Esophagus muscularis mucosa (tissue), 4 donors: ENCODE measurements at regions not wholly inside any gene's neighbourhood (a gene's known extent, or its start where the extent isn't known, plus 50 kb on each side); places are given as distances from the start of the nearest gene placed in this dataset.

Source experiments
- DNase-seq: peaks from one replicate; pipeline ENCODE4 v3.0.0-alpha.2; 2017; ENCODE audit errors: extremely low spot score
- H3K27ac ChIP-seq, 4 donors: fragments of 200-600 bp; sonication (generic); replicated peaks in 1 of 4; 1 replicate in 3 of 4; 2 replicates in 1 of 4; pipeline ENCODE4 v1.5.1; 2016 to 2019; ENCODE audit warnings: mild to moderate bottlenecking in 1 of 4
- H3K27me3 ChIP-seq, 4 donors: fragments of 200-600 bp; sonication (generic); one replicate each; pipeline versions ENCODE4 v1.5.1 to v1.6.0; 2016 to 2019
- H3K36me3 ChIP-seq, 4 donors: fragments of 200-600 bp; sonication (generic); one replicate each; pipeline ENCODE4 v1.5.1; 2016 to 2019
- H3K4me1 ChIP-seq, 4 donors: fragments of 200-600 bp; sonication (generic); one replicate each; pipeline ENCODE4 v1.5.1; 2016 to 2019
- H3K4me3 ChIP-seq, 4 donors: fragments of 200-600 bp; sonication (generic); 1 replicate in 2 of 4; 2 replicates in 2 of 4; pipeline ENCODE4 v1.5.1; 2016 to 2019; ENCODE audit warnings: mild to moderate bottlenecking in 4 of 4, moderate library complexity in 1 of 4
- H3K9me3 ChIP-seq, 4 donors: fragments of 200-600 bp; sonication (generic); 1 replicate in 3 of 4; 2 replicates in 1 of 4; pipeline ENCODE4 v1.5.1; 2016 to 2019
- CTCF ChIP-seq, 3 experiments: fragments of 200-600 bp in 2 of 3; fragments of 450-650 bp in 1 of 3; sonication (generic) in 2 of 3; IDR thresholded peaks; one replicate each; pipeline ENCODE4 v1.5.1; 2017 to 2019; ENCODE audit warnings: antibody characterized with exemption in 3 of 3, mild to moderate bottlenecking in 2 of 3, moderate library complexity in 1 of 3
- EP300 ChIP-seq: sonication (generic); formaldehyde crosslinking; IDR thresholded peaks from one replicate; pipeline ENCODE4 v1.6.1; 2017; ENCODE audit warnings: antibody characterized with exemption
- POLR2A ChIP-seq: fragments of 450-650 bp; IDR thresholded peaks from one replicate; pipeline ENCODE4 v1.6.1; 2017; ENCODE audit warnings: antibody characterized with exemption, moderate library complexity, mild to moderate bottlenecking, low read depth
- POLR2AphosphoS5 ChIP-seq, 2 donors: sonication (generic); formaldehyde crosslinking; IDR thresholded peaks; one replicate each; pipeline ENCODE4 v1.6.1; 2017; ENCODE audit warnings: antibody characterized with exemption in 2 of 2
- WGBS: methylation state at CpG from one replicate; pipeline ENCODE4 v1.1.5; 2018; 5-methylcytosine and 5-hydroxymethylcytosine counted together
- intact Hi-C: fragments of 100-400 bp; cut with DNase I; formaldehyde crosslinking; loops from one replicate; pipeline ENCODE4 v1.15.1; 2023

- 80% methylated on average over 11 of the region's 11 CpGs for WGBS
- intact Hi-C loops: no loop called here
- H3K9me3 ChIP-seq: peaks cover 0 to 24% (median 19%) of the 10 kb centered on the region in 4 donors
Observed at GRCh38 chr22:47686594-47687345, 924.3 kb downstream of the TBC1D22A start.

GRCh38 chr22:47681411-47682165 lies 919.1 kb downstream of the TBC1D22A start:
- Histone ChIP-seq H3K4me1 (no peaks in the 10 kb centered on the region), H3K27me3 (peaks cover 0 to 15% (median 0%) of the 10 kb centered on the region in 4 donors), H3K36me3 (no peaks in the 10 kb centered on the region), H3K4me3 (no peak overlapping the region), H3K9me3 (peaks cover 0 to 24% (median 19%) of the 10 kb centered on the region in 4 donors), H3K27ac (no peak overlapping the region)
- intact Hi-C loops: no loop called here
- peak; percentile 37 for DNase-seq
- WGBS: 97% methylated on average over 11 of the region's 13 CpGs
- TF ChIP-seq POLR2AphosphoS5 (IDR thresholded peaks at IDR 0.05) (no peak), POLR2A (no peak), EP300 (no peak), CTCF (IDR thresholded peaks at IDR 0.05) (no peak)

More at GRCh38 chr22:47686594-47687345, 924.3 kb downstream of the TBC1D22A start:
- no peak overlapping the region for H3K27ac ChIP-seq
- H3K27me3 ChIP-seq: peaks cover 0 to 10% (median 0%) of the 10 kb centered on the region in 4 donors
- peak; percentile 57 for DNase-seq
- no peak overlapping the region for H3K4me3 ChIP-seq
- no peak for TF ChIP-seq POLR2A
- no peak for TF ChIP-seq CTCF (IDR thresholded peaks at IDR 0.05)
- no peak for TF ChIP-seq POLR2AphosphoS5 (IDR thresholded peaks at IDR 0.05)
- TF ChIP-seq EP300: no peak
- no peaks in the 10 kb centered on the region for H3K4me1 ChIP-seq
- no peaks in the 10 kb centered on the region for H3K36me3 ChIP-seq

- H3K27me3 ChIP-seq: peaks cover 0 to 15% (median 0%) of the 10 kb centered on the region in 4 donors
- no peak for DNase-seq
- H3K36me3 ChIP-seq: no peaks in the 10 kb centered on the region
- H3K4me1 ChIP-seq: no peaks in the 10 kb centered on the region
- H3K4me3 ChIP-seq: no peak overlapping the region
- peaks cover 0 to 19% (median 10%) of the 10 kb centered on the region in 4 donors for H3K9me3 ChIP-seq
- 36% methylated on average over 7 of the region's 7 CpGs for WGBS
- TF ChIP-seq POLR2A: no peak
- TF ChIP-seq EP300: no peak
- TF ChIP-seq POLR2AphosphoS5 (IDR thresholded peaks at IDR 0.05): no peak
- no peak for TF ChIP-seq CTCF (IDR thresholded peaks at IDR 0.05)
- H3K27ac ChIP-seq: no peak overlapping the region
- intact Hi-C loops: no loop called here
Observed at GRCh38 chr22:47678636-47679287, 916.3 kb downstream of the TBC1D22A start.

GRCh38 chr22:47678048-47678447 lies 915.6 kb downstream of the TBC1D22A start:
- Histone ChIP-seq H3K36me3 (no peaks in the 10 kb centered on the region), H3K4me1 (no peaks in the 10 kb centered on the region), H3K27me3 (peaks cover 0 to 15% (median 0%) of the 10 kb centered on the region in 4 donors), H3K9me3 (peaks cover 0 to 12% (median 4%) of the 10 kb centered on the region in 4 donors), H3K27ac (no peak overlapping the region), H3K4me3 (no peak overlapping the region)
- intact Hi-C loops: no loop called here
- no peak for TF ChIP-seq EP300
- TF ChIP-seq POLR2A: no peak
- TF ChIP-seq POLR2AphosphoS5 (IDR thresholded peaks at IDR 0.05): no peak
- no peak for TF ChIP-seq CTCF (IDR thresholded peaks at IDR 0.05)
- no peak for DNase-seq
- WGBS: 65% methylated on average over 6 of the region's 6 CpGs
